ENCODE measurements at regions not wholly inside any gene's neighbourhood (a gene's known extent, or its start where the extent isn't known, plus 50 kb on each side); places are given as distances from the start of the nearest gene placed in this dataset.

- H2AFZ ChIP-seq (ENCODE audit: low read length): no peak overlapping the region
- H3K18ac ChIP-seq (ENCODE audit: insufficient read length, low read depth, low read length): no peak overlapping the region
- no peak overlapping the region for H4K91ac ChIP-seq (ENCODE audit: insufficient read length, low read depth, low read length)
- H2BK20ac ChIP-seq (ENCODE audit: low read depth, low read length, poor library complexity, severe bottlenecking): no peak overlapping the region
- no peak overlapping the region for H2BK120ac ChIP-seq (ENCODE audit: low read depth, low read length, poor library complexity, severe bottlenecking)
- peaks cover 2 to 3% of the 10 kb centered on the region in 2 experiments; a peak in 1 of 5 replicates for H3K9me3 Mint-ChIP-seq
- H3K79me1 ChIP-seq (ENCODE audit: insufficient read depth, low read depth, low read length, poor library complexity, severe bottlenecking): no peaks in the 10 kb centered on the region
- H3K27ac ChIP-seq (ENCODE audit: insufficient read length, low read depth, low read length): no peak overlapping the region
- H3K27me3 Mint-ChIP-seq (ENCODE audit: low read depth): no peaks in the 10 kb centered on the region
- H3K9ac ChIP-seq (ENCODE audit: extremely low read depth, insufficient read length, low read length): no peak overlapping the region
- H3K27me3 ChIP-seq (ENCODE audit: insufficient read depth, low read length): no peaks in the 10 kb centered on the region
- H3K79me2 ChIP-seq (ENCODE audit: insufficient read depth, low read length): no peaks in the 10 kb centered on the region
- H2BK5ac ChIP-seq (ENCODE audit: insufficient read length, low read length): no peak overlapping the region
- no peaks in the 10 kb centered on the region for H3K9me3 ChIP-seq (ENCODE audit: control insufficient read depth, low read depth, low read length)
- H4K5ac ChIP-seq (ENCODE audit: insufficient read length, low read depth, low read length): no peak overlapping the region
- no peak overlapping the region for H2AK5ac ChIP-seq (ENCODE audit: insufficient read length, low read length)
- 0 out of 7 replicates have a peak overlapping the region, but pooled peaks of 1 of the 3 experiments have one; percentile 9 for H3K27ac Mint-ChIP-seq
- no peak overlapping the region for H3K4me3 Mint-ChIP-seq
- no CpG with 5 or more reads among the region's 8 CpGs for WGBS (ENCODE audit: extremely low coverage, insufficient read length, low lambda C conversion rate)
- no peaks in the 10 kb centered on the region for H4K20me1 ChIP-seq (ENCODE audit: control insufficient read depth, insufficient read depth, insufficient read length)
- H2BK12ac ChIP-seq (ENCODE audit: insufficient read length, low read depth, low read length): no peak overlapping the region
- no peak for TF ChIP-seq CTCF (conservative IDR thresholded peaks at IDR 0.05)
- no peak overlapping the region for H2BK15ac ChIP-seq (ENCODE audit: low read depth, low read length)
- no peak overlapping the region for H3K4ac ChIP-seq (ENCODE audit: low read depth, low read length)
- no peak overlapping the region for H3T11ph ChIP-seq (ENCODE audit: low read length)
- H3K4me1 ChIP-seq (ENCODE audit: insufficient read depth, low read length): no peaks in the 10 kb centered on the region
- H3K4me1 Mint-ChIP-seq: 0 out of 4 replicates have a peak, but pooled peaks cover 5 to 6% of the 10 kb centered on the region in 2 experiments
- no peak overlapping the region for H3K56ac ChIP-seq (ENCODE audit: insufficient read length, low read depth, low read length)
- no peak overlapping the region for H3K14ac ChIP-seq (ENCODE audit: insufficient read depth, low read length)
- no peak overlapping the region for H3K23ac ChIP-seq (ENCODE audit: insufficient read length, low read depth, low read length)
- peaks cover 0 to 7% (median 0%) of the 10 kb centered on the region in 3 experiments; a peak in 1 of 7 replicates for H3K36me3 Mint-ChIP-seq (ENCODE audit: insufficient read depth in 1 of 3, low read depth in 3 of 3)
- H3K23me2 ChIP-seq (ENCODE audit: insufficient read length, low read depth, low read length, poor library complexity, severe bottlenecking): no peaks in the 10 kb centered on the region
- H3K4me2 ChIP-seq (ENCODE audit: insufficient read depth, insufficient read length, low read length): no peak overlapping the region
- no peak for DNase-seq
- no peak overlapping the region for H4K8ac ChIP-seq (replicated peaks; ENCODE audit: insufficient read length, low read depth, low read length)
Measured at GRCh38 chr1:238962941-238963340, 423.4 kb upstream of the CHRM3 start.
